ENCODE measurements at regions not wholly inside any gene's neighbourhood (a gene's known extent, or its start where the extent isn't known, plus 50 kb on each side); places are given as distances from the start of the nearest gene placed in this dataset.

- no peak for TF ChIP-seq REST (IDR thresholded peaks at IDR 0.05; ENCODE audit: unreplicated experiment)
- TF ChIP-seq CREB1 (CRISPR knock-in tag; IDR thresholded peaks at IDR 0.05; ENCODE audit: low read depth), result no peak
- TF ChIP-seq EZH2 (IDR thresholded peaks at IDR 0.05; ENCODE audit: low read depth, unreplicated experiment), result no peak
- no peak for TF ChIP-seq NANOG (IDR thresholded peaks at IDR 0.05; ENCODE audit: borderline replicate concordance)
Measured at GRCh38 chr6:113202852-113203714, 654.1 kb upstream of the MARCKS start (continued).

GRCh38 chr6:113203715-113204110 is 653.4 kb upstream of the MARCKS start:
- Histone ChIP-seq H3F3A (replicated peaks; ENCODE audit: low read depth) (no peaks in the 10 kb centered on the region), H3K27ac (ENCODE audit: low read depth) (no peak overlapping the region), H3K4me1 (ENCODE audit: insufficient read depth) (no peaks in the 10 kb centered on the region), H3K79me2 (replicated peaks; ENCODE audit: insufficient read depth) (no peaks in the 10 kb centered on the region), H3K4me3 (no peak overlapping the region), H3K36me3 (ENCODE audit: insufficient read depth) (no peaks in the 10 kb centered on the region), H3K9me2 (ENCODE audit: insufficient read depth) (peaks cover 11% of the 10 kb centered on the region; the same call in 1 of the 2 replicates), H4K20me1 (replicated peaks; ENCODE audit: insufficient read depth) (no peaks in the 10 kb centered on the region), H3K4me2 (no peak overlapping the region), H3K27me3 (ENCODE audit: insufficient read depth) (no peaks in the 10 kb centered on the region), H2AFZ (no peak overlapping the region)
- Mint-ChIP-seq H3K4me3 (no peak overlapping the region), H3K27ac (no peak overlapping the region), H3K36me3 (ENCODE audit: low read depth) (no peaks in the 10 kb centered on the region), H3K9me3 (no peaks in the 10 kb centered on the region; the same call in 2 of the 3 replicates), H3K4me1 (no peaks in the 10 kb centered on the region), H3K27me3 (ENCODE audit: insufficient read depth, low read depth, poor library complexity) (no peaks in the 10 kb centered on the region)
- DNase-seq (ENCODE audit: low spot score), result no peak
- TF ChIP-seq EZH2 (IDR thresholded peaks at IDR 0.05; ENCODE audit: low read depth, unreplicated experiment) (no peak), CTCF (conservative IDR thresholded peaks at IDR 0.05; ENCODE audit: low read depth in 2 of 2) (no peak), STAT1 (IDR thresholded peaks at IDR 0.05; ENCODE audit: unreplicated experiment) (no peak), ZNF331 (CRISPR knock-in tag; IDR thresholded peaks at IDR 0.05; ENCODE audit: low read depth) (no peak), ZNF462 (CRISPR knock-in tag; IDR thresholded peaks at IDR 0.05) (no peak), CREB1 (CRISPR knock-in tag; IDR thresholded peaks at IDR 0.05; ENCODE audit: low read depth) (no peak), EZH2phosphoT487 (IDR thresholded peaks at IDR 0.05; ENCODE audit: unreplicated experiment) (no peak), ETS1 (IDR thresholded peaks at IDR 0.05) (no peak), POLR2AphosphoS5 (IDR thresholded peaks at IDR 0.05; ENCODE audit: low read depth) (no peak)
- ATAC-seq, result no peak
